GM23248 (cell line): ENCODE measurements at regions not wholly inside any gene's neighbourhood (a gene's known extent, or its start where the extent isn't known, plus 50 kb on each side); places are given as distances from the start of the nearest gene placed in this dataset.

Experiments
- EZH2 ChIP-seq: fragments of 200-600 bp; sonication (generic); IDR thresholded peaks from 2 replicates; pipeline ENCODE4 v1.6.1; 2018; ENCODE audit warnings: antibody characterized with exemption, mild to moderate bottlenecking; ENCODE audit not compliant: insufficient read depth, poor library complexity, severe bottlenecking
- EZH2phosphoT487 ChIP-seq: fragments of 200-600 bp; sonication (generic); IDR thresholded peaks from 2 replicates; pipeline ENCODE4 v1.6.1; 2018; ENCODE audit warnings: antibody characterized with exemption, moderate library complexity, mild to moderate bottlenecking, low read depth; ENCODE audit not compliant: insufficient read depth

DNA sequence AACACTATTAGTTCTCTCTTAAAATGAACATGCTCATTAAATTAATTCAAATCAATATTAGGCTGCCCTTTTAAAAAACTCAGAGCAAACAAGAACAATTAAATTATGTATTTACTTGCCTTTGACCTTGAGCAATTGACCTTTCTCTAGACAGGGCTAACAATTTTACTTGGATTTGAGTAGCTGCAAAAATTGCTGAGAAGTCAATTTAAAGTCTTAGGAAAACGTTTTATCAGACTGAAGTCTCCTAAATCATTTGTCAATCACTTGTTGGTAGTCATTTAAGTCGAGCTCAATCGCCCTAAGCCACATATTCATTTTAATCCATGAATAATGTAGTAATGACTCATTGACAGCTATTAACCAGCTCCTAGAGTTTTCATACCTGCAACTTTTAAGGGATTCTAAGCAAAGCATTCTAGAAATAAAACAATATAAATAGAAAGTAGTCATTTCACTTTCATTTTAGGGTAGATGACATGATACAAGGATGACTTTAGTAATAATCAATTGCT lies 84.9 kb upstream of the SEC61G start:
- TF ChIP-seq EZH2 (no peak), EZH2phosphoT487 (no peak)
